ENCODE measurements at regions not wholly inside any gene's neighbourhood (a gene's known extent, or its start where the extent isn't known, plus 50 kb on each side); places are given as distances from the start of the nearest gene placed in this dataset.

DNA sequence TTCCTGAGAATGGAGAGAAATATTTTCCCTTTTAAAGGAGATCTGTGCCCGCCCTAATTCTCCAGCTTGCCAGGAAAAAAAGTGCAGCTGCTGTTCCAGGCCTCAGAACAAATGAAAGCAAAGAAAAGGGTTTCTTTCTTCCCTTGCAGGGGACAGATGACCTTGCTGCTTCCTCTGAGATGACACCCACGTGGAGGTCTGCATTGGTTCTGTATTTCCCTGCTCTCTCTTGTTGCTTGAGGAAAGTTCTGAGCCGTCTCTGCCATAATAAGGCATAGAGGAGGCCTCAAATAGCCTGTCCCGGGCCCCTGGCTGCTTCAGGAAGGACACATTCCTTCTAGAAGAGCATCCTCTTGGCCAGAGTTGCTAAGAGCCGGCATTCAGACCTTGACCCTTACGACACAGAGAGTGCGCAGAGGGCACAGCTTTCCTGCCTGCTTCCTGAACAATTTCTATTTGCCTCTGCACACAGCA is 501.8 kb upstream of the SULF2 start (continued):
- no peak for TF ChIP-seq HMGXB3 (CRISPR knock-in tag; IDR thresholded peaks at IDR 0.05; ENCODE audit: borderline replicate concordance)
- no peak for TF ChIP-seq TOPORS (CRISPR knock-in tag; IDR thresholded peaks at IDR 0.05)
- TF ChIP-seq REXO4 (CRISPR knock-in tag; IDR thresholded peaks at IDR 0.05; ENCODE audit: borderline replicate concordance) = no peak
- TF ChIP-seq ZNF777 (CRISPR knock-in tag; IDR thresholded peaks at IDR 0.05) = no peak
- TF ChIP-seq PHF8 (CRISPR knock-in tag; IDR thresholded peaks at IDR 0.05) = no peak
- no peak for TF ChIP-seq TFDP1 (CRISPR knock-in tag; IDR thresholded peaks at IDR 0.05; ENCODE audit: borderline replicate concordance)
- no peak for TF ChIP-seq ERF (CRISPR knock-in tag; IDR thresholded peaks at IDR 0.05)
- 0 out of 2 replicates have a peak, but pooled peaks have one; percentile 24 for TF ChIP-seq ZNF704 (CRISPR knock-in tag; IDR thresholded peaks at IDR 0.05; ENCODE audit: borderline replicate concordance)
- no peak for TF ChIP-seq ATRX (CRISPR knock-in tag; IDR thresholded peaks at IDR 0.05; ENCODE audit: borderline replicate concordance)
- TF ChIP-seq LCORL (IDR thresholded peaks at IDR 0.05) = no peak
- peak; percentile 46; the same call in 1 of the 2 replicates for TF ChIP-seq LCORL (CRISPR knock-in tag; IDR thresholded peaks at IDR 0.05)
- no peak for TF ChIP-seq ZBTB1 (CRISPR knock-in tag; IDR thresholded peaks at IDR 0.05; ENCODE audit: borderline replicate concordance)
- TF ChIP-seq, protein P1, sequence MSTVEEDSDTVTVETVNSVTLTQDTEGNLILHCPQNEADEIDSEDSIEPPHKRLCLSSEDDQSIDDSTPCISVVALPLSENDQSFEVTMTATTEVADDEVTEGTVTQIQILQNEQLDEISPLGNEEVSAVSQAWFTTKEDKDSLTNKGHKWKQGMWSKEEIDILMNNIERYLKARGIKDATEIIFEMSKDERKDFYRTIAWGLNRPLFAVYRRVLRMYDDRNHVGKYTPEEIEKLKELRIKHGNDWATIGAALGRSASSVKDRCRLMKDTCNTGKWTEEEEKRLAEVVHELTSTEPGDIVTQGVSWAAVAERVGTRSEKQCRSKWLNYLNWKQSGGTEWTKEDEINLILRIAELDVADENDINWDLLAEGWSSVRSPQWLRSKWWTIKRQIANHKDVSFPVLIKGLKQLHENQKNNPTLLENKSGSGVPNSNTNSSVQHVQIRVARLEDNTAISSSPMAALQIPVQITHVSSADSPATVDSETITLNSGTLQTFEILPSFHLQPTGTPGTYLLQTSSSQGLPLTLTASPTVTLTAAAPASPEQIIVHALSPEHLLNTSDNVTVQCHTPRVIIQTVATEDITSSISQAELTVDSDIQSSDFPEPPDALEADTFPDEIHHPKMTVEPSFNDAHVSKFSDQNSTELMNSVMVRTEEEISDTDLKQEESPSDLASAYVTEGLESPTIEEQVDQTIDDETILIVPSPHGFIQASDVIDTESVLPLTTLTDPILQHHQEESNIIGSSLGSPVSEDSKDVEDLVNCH (CRISPR knock-in tag; IDR thresholded peaks at IDR 0.05) = no peak
- no peak for TF ChIP-seq ZNF264 (CRISPR knock-in tag; IDR thresholded peaks at IDR 0.05)
- peak; percentile 77 for TF ChIP-seq ARID5B (CRISPR knock-in tag; IDR thresholded peaks at IDR 0.05)
- TF ChIP-seq BRD4 (CRISPR knock-in tag; IDR thresholded peaks at IDR 0.05) = no peak
- TF ChIP-seq MLX (CRISPR knock-in tag; IDR thresholded peaks at IDR 0.05) = no peak
